NB4 (cell line): ENCODE measurements at regions not wholly inside any gene's neighbourhood (a gene's known extent, or its start where the extent isn't known, plus 50 kb on each side); places are given as distances from the start of the nearest gene placed in this dataset.

ENCODE experiments used
- POLR2A ChIP-seq: IDR thresholded peaks from 2 replicates; pipeline ENCODE4 v1.6.1; 2011; ENCODE audit warnings: mild to moderate bottlenecking; ENCODE audit not compliant: insufficient read length; ENCODE audit errors: extremely low read depth
- TF ChIP-seq, protein P1 (sequence below): IDR thresholded peaks from one replicate; pipeline ENCODE4 v1.5.1; 2012; ENCODE audit warnings: low read depth, low read length
- TF ChIP-seq, protein P2 (sequence below): IDR thresholded peaks from 2 replicates; pipeline ENCODE4 v1.6.1; 2011; ENCODE audit warnings: low read depth, low read length

DNA sequence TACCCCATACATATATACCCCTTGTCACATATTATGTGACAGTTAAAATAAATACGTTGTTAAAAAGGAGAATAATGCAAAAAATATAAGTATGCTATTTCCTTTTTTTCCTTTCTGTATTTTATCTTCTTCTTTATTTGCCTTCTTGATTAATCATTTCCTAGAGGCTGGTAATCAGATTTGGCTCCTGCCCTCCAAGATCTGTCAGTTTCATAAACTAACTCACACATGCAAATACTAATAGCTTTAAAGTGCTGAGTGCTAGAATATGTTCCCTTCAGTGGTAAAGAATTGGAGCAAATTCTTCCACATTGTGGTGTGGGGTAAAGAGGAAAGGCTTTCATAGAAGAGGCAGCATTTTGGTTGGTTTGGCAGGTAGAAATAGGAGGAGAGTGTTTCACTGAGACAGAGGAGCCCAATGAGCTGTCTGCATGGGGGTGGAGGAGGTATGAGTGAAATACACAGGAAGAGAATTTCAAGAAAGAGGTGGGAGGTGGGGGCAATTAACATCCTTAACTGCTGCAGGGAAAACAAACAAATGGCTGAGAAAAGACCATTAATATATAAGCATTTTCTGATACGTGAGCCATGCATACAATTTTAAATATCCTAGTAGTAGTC lies 523.9 kb downstream of the BMP2 start:
- TF ChIP-seq, protein P1, sequence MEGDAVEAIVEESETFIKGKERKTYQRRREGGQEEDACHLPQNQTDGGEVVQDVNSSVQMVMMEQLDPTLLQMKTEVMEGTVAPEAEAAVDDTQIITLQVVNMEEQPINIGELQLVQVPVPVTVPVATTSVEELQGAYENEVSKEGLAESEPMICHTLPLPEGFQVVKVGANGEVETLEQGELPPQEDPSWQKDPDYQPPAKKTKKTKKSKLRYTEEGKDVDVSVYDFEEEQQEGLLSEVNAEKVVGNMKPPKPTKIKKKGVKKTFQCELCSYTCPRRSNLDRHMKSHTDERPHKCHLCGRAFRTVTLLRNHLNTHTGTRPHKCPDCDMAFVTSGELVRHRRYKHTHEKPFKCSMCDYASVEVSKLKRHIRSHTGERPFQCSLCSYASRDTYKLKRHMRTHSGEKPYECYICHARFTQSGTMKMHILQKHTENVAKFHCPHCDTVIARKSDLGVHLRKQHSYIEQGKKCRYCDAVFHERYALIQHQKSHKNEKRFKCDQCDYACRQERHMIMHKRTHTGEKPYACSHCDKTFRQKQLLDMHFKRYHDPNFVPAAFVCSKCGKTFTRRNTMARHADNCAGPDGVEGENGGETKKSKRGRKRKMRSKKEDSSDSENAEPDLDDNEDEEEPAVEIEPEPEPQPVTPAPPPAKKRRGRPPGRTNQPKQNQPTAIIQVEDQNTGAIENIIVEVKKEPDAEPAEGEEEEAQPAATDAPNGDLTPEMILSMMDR = no peak
- no peak for TF ChIP-seq POLR2A
- TF ChIP-seq, protein P2, sequence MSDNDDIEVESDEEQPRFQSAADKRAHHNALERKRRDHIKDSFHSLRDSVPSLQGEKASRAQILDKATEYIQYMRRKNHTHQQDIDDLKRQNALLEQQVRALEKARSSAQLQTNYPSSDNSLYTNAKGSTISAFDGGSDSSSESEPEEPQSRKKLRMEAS = no peak
